Lower leg skin (tissue), 3 donors: ENCODE measurements at regions not wholly inside any gene's neighbourhood (a gene's known extent, or its start where the extent isn't known, plus 50 kb on each side); places are given as distances from the start of the nearest gene placed in this dataset.

ENCODE experiments used
- POLR2A ChIP-seq, 2 donors: fragments of 450-650 bp; IDR thresholded peaks; one replicate each; pipeline ENCODE4 v1.6.1; 2016 to 2017; ENCODE audit warnings: antibody characterized with exemption in 2 of 2, mild to moderate bottlenecking in 1 of 2, moderate library complexity in 1 of 2
- TF ChIP-seq, protein P1 (sequence below), 3 donors: fragments of 450-650 bp; IDR thresholded peaks; one replicate each; pipeline ENCODE4 v1.5.1; 2016; ENCODE audit warnings: antibody characterized with exemption in 3 of 3, mild to moderate bottlenecking in 3 of 3, moderate library complexity in 2 of 3

- TF ChIP-seq, protein P1, sequence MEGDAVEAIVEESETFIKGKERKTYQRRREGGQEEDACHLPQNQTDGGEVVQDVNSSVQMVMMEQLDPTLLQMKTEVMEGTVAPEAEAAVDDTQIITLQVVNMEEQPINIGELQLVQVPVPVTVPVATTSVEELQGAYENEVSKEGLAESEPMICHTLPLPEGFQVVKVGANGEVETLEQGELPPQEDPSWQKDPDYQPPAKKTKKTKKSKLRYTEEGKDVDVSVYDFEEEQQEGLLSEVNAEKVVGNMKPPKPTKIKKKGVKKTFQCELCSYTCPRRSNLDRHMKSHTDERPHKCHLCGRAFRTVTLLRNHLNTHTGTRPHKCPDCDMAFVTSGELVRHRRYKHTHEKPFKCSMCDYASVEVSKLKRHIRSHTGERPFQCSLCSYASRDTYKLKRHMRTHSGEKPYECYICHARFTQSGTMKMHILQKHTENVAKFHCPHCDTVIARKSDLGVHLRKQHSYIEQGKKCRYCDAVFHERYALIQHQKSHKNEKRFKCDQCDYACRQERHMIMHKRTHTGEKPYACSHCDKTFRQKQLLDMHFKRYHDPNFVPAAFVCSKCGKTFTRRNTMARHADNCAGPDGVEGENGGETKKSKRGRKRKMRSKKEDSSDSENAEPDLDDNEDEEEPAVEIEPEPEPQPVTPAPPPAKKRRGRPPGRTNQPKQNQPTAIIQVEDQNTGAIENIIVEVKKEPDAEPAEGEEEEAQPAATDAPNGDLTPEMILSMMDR (IDR thresholded peaks at IDR 0.05) = no peak
- no peak for TF ChIP-seq POLR2A (IDR thresholded peaks at IDR 0.05)
Measured at GRCh38 chrX:112279940-112280339, 197.4 kb upstream of the TRPC5 start.
